GM19455 (cell line): ENCODE measurements at regions not wholly inside any gene's neighbourhood (a gene's known extent, or its start where the extent isn't known, plus 50 kb on each side); places are given as distances from the start of the nearest gene placed in this dataset.

Source experiments
- ATAC-seq: cut with Tn5 transposase; IDR thresholded peaks from one replicate; pipeline ENCODE4 v1.9.1; 2021; ENCODE audit not compliant: unreplicated experiment

DNA sequence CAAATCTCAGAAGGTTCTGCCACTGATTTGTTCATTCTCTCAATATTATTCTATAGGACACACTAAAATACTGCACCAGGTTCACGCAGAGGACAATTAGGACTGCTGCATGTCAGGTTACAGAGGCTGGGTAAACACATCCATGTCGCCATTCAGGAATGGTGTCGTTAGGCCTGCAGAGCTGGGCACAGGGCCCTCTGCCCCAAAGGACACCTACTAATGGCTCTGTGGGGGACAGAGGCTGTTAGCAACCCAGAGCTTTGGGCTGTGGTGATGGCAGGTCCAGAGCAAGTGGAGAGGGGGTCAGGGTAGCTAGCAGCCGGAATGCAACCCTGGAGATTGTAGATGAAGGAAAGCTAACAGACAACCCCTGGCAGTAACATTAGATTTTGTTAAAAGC lies 115.9 kb downstream of the TTC32 start:
- ATAC-seq, result no peak

DNA sequence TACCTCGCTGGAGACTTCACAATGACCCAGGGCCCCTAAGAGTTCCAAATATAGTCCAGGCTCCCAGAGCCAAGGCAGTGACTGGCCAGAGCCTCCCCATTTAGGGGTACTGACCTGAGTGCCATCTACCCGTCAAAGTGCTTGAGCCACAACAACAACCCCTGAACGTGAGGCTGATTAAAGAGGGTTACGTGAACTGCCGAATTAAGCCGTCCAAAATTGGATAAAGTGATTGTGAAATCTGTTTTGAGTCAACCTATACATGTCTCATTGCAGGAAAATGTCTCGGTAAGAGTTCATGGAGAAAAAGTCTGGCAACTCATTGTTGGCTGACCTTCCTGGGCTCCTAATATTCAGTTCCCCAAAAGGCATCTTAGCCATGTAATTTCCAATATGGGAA lies 116.3 kb downstream of the TTC32 start:
- no peak for ATAC-seq

DNA sequence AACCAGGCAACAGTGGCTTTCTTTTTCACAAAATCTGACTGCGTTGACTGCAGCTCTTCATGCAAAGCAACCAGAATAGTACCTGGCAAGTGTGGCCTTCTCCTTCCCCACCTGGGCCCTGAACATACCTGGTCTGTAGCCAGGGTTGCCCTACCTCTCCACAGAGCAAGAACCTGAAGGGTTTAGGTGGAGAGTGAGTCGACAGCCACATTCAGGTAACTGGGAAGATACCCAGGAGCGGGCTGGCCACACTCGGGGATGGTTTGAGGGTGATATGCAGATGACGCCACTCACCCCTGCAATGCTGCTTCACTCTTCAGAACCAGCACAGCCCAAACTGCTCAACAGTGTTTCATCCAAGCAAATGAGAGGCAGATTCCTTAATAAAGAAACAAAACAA lies 117.3 kb downstream of the TTC32 start:
- no peak for ATAC-seq

DNA sequence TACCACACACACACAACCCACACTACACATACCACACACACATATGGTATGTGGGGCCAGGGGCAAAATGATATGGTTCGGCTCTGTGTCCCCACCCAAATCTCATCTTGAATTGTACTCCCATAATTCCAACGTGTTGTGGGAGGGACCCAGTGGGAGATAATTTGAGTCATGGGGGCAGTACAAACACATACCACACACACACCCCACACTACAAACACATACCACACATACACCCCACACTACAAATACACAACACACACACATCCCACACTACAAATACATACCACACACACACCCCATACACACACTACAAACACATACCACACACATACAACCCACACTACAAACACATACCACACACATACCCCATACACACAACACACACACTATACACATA lies 117.8 kb downstream of the TTC32 start:
- ATAC-seq, result no peak

DNA sequence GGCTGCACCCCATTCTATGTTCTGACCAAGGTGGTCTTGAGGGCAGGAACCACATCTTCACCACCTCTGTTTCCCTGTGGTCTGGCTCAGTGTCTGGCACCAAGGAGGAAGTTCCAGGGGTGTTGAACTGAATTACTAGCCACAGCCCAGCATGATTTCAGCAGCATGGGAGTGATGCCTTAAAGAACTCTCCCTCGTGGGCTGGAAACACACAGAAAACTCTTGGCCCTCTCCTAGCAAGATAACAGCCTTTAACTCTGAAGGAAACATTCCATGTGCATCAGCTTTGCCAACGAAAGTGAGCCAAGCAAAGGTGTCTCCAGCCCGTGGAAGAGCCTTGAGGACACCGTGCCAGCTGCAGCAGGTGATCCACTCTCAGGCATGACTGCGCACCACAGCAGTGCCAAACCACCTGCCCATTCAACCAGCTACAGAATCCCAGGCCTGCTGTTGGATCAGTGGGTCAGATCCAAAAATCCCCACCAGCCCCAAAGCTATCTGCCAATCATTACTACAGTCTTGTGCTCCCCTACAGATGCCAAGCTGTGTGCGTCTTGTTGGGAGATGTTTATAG lies 124.8 kb downstream of the TTC32 start:
- ATAC-seq, result no peak

DNA sequence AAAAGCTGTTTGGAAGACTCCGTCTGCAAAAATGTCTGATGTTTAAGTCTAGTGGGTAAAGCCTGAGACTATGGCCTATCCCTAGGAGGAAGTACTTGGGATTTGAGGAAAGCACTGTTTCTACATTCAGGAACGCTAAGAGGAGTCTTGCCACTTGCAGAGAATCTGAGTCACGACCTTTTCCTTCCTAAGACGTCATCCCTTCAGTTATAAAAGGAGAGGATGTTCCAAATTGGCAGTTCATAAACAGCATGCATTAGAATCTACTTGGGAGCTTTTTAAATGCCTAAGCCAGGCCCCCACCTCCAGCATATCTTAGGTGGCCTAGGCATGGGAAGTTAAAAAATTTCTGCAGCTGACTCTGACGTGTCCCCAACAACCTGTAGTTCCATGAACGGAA lies 125.9 kb downstream of the TTC32 start:
- no peak for ATAC-seq

DNA sequence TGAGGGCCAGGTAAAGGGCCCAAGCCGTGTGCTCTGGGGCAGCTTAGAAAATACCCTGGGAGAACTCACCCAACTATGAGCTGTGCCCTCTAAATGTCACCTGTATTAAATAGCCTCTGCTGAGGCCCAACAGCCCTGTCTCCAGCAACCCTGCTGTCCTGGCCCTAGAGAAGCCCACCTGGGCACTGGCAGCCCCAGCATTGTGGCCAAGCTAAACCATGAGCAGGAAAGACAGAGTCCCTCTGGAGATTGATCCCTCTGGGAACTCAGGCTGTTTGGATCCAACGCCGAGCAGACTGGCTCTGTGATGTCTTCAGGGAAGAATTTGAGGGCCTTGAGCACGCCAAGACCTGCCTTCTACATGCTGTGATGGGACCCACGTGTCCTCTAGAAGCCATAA lies 126.5 kb downstream of the TTC32 start:
- ATAC-seq, result no peak

DNA sequence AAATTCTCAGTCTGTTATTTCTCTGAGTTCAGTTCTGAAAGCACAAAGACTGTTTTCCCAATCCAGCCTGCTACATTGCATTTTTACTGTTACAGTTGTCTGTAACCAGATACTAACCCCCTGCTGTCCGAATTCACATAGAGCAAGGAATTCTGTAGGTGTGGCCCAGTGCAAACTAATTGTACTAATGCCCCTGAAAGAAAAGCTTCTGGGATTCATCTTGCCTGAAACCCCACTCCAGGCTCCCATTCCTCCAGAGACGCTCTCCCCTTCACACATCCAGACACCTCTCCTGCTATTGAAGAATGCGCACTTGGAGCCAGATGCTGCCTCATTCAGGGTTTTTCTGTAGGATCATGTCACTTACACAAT lies 127.0 kb downstream of the TTC32 start:
- ATAC-seq, result no peak

DNA sequence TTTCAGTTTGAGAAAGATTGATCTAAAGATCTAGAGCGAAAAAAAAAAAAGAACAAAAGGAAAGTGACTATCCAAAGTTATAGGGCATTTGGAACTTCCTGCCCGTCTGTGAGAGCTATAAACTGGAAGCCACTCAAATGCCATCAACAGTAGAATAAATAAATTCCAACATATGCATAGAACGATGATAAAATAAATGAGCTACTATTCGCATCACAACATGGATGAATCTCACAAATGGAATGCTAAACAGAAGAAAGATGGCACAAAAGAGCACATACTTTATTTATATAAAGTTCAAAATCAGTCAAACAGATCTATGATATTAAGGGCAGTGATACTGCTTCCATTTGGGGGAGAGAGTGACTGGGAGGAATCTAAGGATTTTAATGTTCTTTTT lies 128.8 kb downstream of the TTC32 start:
- no peak for ATAC-seq

DNA sequence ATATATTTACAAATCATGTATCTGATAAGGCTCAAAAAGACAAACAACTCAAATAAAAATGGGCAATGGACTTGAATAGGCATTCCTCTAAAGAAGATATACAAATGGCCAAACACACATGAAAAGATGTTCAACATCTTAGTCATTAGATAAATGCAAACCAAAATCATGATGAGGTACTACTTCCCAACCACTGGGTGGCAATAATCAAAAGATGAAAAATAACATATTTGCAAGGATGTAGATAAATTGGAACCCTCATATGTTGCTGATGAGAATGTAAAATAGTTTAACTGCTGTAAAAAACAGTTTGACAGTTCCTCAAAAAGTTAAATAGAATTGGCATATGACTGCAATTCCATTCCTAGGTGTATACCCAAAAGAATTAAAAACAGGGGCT lies 132.3 kb downstream of the TTC32 start:
- ATAC-seq, result no peak

DNA sequence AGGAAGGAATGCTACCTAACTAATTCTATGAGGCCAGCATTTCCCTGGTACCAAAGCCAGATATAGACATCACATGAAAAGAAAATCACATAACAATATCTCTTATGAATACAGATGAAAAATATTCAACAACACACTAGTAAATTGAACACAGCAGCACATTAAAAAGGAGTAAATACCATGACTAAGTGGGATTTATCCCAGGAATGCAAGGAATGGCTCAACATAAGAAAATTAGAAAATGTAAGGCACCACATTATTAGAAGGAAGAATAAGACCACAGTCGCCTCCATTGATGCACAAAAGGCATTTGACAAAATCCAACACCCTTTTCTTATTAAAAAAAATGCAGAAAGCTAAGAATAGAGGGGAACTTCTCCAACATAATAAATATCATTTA lies 133.9 kb downstream of the TTC32 start:
- no peak for ATAC-seq

DNA sequence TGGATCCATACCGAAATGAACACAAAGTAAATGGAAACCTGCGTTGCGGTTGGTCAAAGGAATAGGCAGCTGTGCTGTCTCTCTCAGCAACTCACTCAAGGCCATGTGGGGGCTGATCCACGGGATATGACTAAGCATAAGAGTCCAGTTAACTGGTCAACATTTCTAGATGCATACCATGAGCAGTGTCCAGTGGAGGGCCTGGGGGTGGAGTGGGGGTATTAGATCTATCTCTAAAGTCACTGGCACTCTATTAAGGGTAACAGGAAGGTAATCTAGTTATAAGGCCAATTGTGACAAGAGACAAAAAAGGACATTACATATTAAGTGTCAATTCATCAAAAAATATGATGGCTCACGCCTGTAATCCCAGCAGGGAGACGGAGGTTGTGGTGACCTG lies 136.8 kb downstream of the TTC32 start:
- no peak for ATAC-seq

DNA sequence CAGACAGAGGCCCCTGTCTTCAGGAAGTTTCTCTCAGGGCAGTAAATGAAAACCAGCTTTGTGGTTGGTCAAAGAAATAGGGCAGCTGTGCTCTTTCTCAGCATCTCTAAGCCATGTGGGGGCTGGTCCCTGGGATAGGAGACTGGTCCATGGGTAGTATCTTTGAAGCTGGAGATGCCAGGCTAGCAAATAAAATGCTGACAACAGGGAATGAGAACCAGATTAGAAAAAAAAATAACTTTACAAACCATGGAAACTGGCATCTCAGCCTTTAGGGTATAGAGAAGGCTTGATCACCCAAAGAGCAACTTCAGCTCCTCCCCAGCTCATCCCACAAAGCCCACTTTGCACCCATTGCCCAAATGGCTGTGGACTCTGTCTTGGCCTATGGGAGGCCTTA lies 138.1 kb downstream of the TTC32 start:
- ATAC-seq, result no peak

DNA sequence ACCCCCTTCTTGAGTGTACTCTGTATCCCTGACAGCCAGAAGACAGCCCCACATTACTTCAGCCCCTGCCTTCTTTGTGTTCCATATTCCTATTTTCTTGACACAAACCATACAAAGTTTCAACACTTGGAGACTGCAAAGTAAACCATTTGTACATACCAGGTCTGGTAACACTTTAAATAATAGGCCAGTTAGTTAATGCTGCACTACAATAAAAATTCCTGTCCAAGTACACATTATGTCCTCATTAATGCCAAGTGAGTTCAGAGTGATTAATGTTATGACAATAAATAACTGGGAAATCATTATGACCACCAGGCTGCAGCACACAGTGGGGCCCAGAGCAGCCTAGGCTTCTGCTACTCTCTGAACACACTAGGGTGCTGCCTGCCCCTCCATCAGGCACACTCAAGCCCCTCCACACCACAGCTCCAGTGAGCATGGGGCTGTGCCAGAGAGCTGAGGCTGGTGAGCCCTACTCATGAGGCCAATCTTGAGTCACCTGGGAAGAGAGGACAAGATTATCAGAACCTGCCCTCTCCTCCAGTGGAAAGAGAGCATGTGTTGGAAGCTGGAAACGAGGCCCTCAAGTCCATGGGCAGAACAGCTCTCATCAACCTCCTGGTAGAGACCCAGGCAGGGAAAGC lies 138.7 kb downstream of the TTC32 start:
- ATAC-seq, result no peak

DNA sequence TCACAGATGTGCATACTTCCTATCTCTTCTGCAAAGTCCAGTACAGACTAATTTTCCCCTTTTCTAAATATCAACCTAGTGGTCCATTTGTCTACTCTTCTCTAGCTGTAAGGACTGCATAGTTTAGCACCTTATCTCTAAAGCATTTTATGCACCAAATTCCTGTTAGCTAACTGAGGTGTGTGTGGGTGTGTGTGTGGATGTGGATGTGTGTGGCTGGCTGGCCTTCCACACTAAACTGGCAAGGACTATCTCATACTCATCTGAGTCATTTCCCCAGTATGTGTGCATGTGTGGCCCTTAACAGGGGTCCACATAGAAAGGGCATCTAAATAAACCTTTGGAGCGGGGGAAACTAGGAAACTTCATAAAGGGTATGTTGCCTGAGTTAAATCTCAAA lies 139.6 kb downstream of the TTC32 start:
- ATAC-seq, result no peak

DNA sequence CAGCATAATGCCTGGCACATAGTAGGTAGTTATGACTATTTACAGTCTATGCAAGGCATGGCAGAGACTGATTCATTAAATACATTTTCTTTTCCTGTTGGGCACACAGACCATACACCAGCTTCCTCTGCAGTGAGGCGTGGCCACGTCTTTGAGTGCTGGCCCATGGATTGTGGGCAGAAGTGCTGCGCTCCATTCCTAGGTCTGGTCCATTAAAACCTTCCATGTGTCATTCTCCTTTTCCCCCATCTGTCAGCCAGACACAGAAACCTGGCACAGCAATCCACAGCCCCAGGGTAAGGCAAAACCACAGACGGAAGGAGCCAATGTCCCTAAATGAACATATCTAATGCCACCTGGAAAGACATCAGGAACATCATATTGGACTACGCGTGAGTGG lies 141.9 kb downstream of the TTC32 start:
- ATAC-seq, result no peak

DNA sequence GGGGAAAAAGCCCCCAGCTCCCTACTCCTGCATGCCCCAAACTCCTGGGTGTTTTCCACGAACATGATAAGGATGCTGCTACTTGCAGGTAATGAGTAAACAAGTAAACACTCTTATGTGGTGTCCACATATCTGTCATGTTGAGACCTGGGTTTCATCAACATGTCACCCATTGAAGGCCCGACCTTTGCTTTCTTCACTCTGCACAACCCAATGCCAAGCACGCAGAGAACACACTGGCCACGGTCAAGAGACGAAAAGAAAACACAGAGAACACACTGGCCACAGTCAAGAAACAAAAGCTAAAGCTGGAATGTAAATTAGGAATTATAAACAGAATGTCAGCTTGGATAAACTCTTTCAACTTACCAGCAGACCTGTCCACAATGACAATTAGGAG lies 143.1 kb downstream of the TTC32 start:
- no peak for ATAC-seq

DNA sequence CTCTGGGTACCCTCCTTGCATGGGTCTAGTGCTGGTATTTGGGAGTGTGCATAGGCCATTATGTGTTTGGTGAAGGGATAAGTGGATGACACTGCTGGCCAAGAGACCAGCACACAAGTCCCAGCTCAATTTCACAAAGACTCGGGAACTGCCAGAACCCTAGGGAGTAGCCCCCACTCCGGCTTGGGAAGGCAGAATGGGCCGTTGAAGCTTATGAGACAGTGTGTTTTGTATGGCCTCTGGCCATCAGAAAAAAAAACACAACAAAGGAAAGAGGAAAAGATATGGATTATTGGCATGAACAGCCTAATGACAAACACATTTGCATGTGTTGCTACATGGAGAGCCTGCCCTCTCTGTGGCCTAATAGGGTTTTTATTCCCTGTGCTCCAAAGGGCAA lies 144.2 kb downstream of the TTC32 start:
- no peak for ATAC-seq

DNA sequence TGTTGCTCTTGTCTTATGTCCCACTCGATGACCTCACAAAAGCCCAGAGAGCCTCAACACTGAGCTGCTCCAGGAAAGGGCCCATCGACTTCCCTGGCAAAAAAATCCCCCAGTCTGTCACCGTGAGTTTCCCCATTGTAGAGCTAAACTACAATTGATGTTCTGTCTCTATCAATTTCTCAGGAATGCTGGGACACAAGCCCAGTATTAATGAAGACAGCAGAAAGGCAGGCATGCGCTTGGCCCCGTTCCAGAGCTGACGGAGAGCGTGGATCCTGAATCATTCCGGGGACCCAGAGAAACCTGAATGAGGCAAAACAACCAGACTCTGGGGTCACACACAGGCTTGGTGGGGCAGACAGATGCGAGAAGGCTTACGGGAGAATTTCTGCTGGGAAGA lies 146.9 kb downstream of the TTC32 start:
- no peak for ATAC-seq

DNA sequence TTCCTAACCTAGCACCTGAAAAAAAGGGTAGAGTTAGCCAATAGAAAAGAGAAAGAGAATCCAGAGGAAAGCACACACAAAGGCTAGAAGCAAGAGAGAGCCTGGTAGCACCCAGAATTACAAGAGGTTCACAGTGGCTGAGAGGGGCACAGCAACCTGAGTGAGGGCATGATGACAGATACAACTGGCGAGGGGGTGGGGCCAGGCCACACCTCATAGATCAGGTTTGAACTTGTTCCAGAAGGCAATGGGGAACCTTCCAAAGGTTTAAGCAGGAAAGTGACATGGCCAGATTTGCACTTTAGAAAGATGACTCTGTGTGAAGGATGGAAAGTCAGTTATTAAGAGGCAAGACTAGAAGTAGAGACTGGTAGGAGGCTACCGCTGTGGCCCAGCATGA lies 148.0 kb downstream of the TTC32 start:
- no peak for ATAC-seq

DNA sequence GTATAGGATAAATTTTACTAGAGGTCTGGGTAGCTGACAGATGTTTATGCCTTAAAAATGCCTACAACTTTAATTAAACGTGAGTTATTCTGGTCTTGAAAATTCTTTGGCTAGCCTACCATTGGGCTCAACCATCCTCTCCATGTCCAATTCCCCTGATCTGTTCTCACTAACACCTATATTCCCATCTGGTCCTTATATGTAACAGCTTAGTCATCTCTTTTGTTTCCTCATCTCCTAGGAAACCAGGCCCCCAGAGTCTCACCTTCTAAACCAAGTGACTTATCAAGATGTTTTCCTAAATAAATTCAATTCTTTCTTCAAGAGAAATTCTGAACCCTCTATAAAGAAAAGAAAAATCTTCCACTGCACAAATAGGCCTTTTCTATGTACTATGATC lies 148.5 kb downstream of the TTC32 start:
- no peak for ATAC-seq

DNA sequence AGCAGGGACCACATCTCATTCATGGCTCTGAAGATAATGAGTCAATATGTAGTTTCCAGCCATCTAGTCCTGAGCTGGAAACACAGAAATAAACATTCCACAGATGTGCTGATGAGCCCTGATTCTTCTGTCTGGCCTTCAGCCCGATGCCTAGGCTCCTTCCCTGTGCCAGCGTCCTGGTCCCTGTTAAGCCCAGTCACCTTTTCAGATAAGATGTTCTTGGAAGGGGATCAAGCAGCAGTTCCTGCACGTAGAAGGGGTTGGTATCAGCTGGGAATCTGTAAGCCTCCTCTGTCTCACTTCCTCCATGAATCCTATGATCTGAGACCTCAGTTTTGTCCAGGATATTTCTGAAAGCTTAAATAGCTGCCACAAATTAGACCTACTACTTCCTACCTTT lies 149.3 kb downstream of the TTC32 start:
- ATAC-seq, result no peak

DNA sequence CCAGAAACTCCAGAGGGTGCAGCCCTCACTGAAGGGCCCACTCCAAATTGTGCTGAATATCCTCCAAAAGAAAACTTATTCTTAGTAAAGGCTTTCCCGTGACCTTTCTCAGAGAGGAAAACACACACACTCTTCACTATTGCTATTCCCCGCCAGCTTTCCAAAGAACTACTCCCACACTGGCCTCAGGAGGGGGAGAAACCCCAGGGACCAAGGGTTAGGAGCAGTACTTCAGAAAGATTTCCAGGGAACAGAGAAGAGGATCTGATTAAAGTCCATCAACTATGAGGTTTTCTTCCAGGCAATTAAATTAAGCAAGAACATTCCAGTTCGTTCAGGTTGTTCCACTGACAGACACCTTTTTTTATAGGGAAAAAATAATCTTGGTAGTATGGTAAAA lies 150.2 kb downstream of the TTC32 start:
- ATAC-seq, result no peak
